NB4 (cell line): ENCODE measurements at regions not wholly inside any gene's neighbourhood (a gene's known extent, or its start where the extent isn't known, plus 50 kb on each side); places are given as distances from the start of the nearest gene placed in this dataset.

Experiments used
- CTCF ChIP-seq: IDR thresholded peaks from one replicate; pipeline ENCODE4 v1.5.1; 2012; ENCODE audit warnings: low read depth, low read length
- MAX ChIP-seq: IDR thresholded peaks from 2 replicates; pipeline ENCODE4 v1.6.1; 2011; ENCODE audit warnings: low read depth, low read length
- MYC ChIP-seq: IDR thresholded peaks from 2 replicates; pipeline ENCODE4 v1.6.1; 2011; ENCODE audit warnings: low read depth, low read length
- POLR2A ChIP-seq: IDR thresholded peaks from 2 replicates; pipeline ENCODE4 v1.6.1; 2011; ENCODE audit warnings: mild to moderate bottlenecking; ENCODE audit not compliant: insufficient read length; ENCODE audit errors: extremely low read depth

- TF ChIP-seq CTCF (no peak), POLR2A (no peak), MAX (no peak), MYC (no peak)
These were observed 1137.8 kb downstream of the CDH18 start for GRCh38 chr5:18850216-18850615.
